Neuronal stem cell (in vitro differentiated cells): ENCODE measurements at regions not wholly inside any gene's neighbourhood (a gene's known extent, or its start where the extent isn't known, plus 50 kb on each side); places are given as distances from the start of the nearest gene placed in this dataset.
A peak's percentile ranks its signal among the peaks of the same experiment; 100 is the strongest.

ENCODE experiments used
- DNase-seq: peaks from one replicate; pipeline ENCODE4 v3.0.0-alpha.2; 2013; ENCODE audit warnings: low spot score
- H2AFZ ChIP-seq: one replicate; pipeline ENCODE4 v1.6.1; 2013; ENCODE audit warnings: mild to moderate bottlenecking, low read length, inconsistent platforms
- H2AK5ac ChIP-seq: 2 replicates; pipeline ENCODE4 v1.6.1; 2013; ENCODE audit warnings: low read depth, mild to moderate bottlenecking, inconsistent platforms, low read length, moderate library complexity, mixed read lengths
- H2BK120ac ChIP-seq: 2 replicates; pipeline ENCODE4 v1.6.1; 2013; ENCODE audit warnings: low read depth, mild to moderate bottlenecking, inconsistent platforms, low read length, moderate library complexity, mixed read lengths
- H2BK12ac ChIP-seq: one replicate; pipeline ENCODE4 v1.6.1; 2013; ENCODE audit warnings: low read length, inconsistent platforms
- H2BK15ac ChIP-seq: 2 replicates; pipeline ENCODE4 v1.6.1; 2013; ENCODE audit warnings: mild to moderate bottlenecking, low read length, inconsistent platforms, mixed read lengths
- H2BK5ac ChIP-seq: one replicate; pipeline ENCODE4 v1.6.1; 2013; ENCODE audit warnings: inconsistent platforms, mild to moderate bottlenecking, low read length, moderate library complexity
- H3K14ac ChIP-seq: one replicate; pipeline ENCODE4 v1.6.1; 2013; ENCODE audit warnings: low read length, inconsistent platforms
- H3K18ac ChIP-seq: 2 replicates; pipeline ENCODE4 v1.6.1; 2013; ENCODE audit warnings: low read length, inconsistent platforms
- H3K23ac ChIP-seq: 2 replicates; pipeline ENCODE4 v1.6.1; 2013; ENCODE audit warnings: low read depth, mild to moderate bottlenecking, mixed read lengths, low read length, inconsistent platforms; ENCODE audit not compliant: poor library complexity
- H3K27ac ChIP-seq: replicated peaks from 3 replicates; pipeline ENCODE4 v1.5.1; 2013; ENCODE audit warnings: low read length, inconsistent platforms
- H3K27me3 ChIP-seq, 3 experiments: 2 replicates each; pipeline ENCODE4 v1.6.1; 2013; ENCODE audit warnings: low read length in 3 of 3, mild to moderate bottlenecking in 2 of 3, inconsistent platforms in 1 of 3, low read depth in 1 of 3, mixed read lengths in 1 of 3, moderate library complexity in 1 of 3; ENCODE audit not compliant: control insufficient read depth in 3 of 3, insufficient read depth in 3 of 3
- H3K36me3 ChIP-seq, 2 donors: replicated peaks in 1 of 2; 2 replicates each; pipeline ENCODE4 v1.6.1; 2013; ENCODE audit warnings: low read length in 2 of 2; ENCODE audit not compliant: control insufficient read depth in 2 of 2, insufficient read depth in 2 of 2
- H3K4ac ChIP-seq: 2 replicates; pipeline ENCODE4 v1.6.1; 2013; ENCODE audit warnings: inconsistent platforms, mild to moderate bottlenecking, low read length, moderate library complexity
- H3K4me1 ChIP-seq, 2 donors: 1 replicate in 1 of 2; 2 replicates in 1 of 2; pipeline ENCODE4 v1.6.1; 2013; ENCODE audit warnings: low read length in 2 of 2, low read depth in 1 of 2; ENCODE audit not compliant: control insufficient read depth in 2 of 2, insufficient read depth in 1 of 2
- H3K4me2 ChIP-seq: one replicate; pipeline ENCODE4 v1.6.1; 2013; ENCODE audit warnings: mild to moderate bottlenecking, low read length, inconsistent platforms; ENCODE audit not compliant: insufficient read depth, poor library complexity, severe bottlenecking
- H3K4me3 ChIP-seq, 2 donors: 2 replicates each; pipeline ENCODE4 v1.5.1; 2013; ENCODE audit warnings: low read length in 2 of 2, mild to moderate bottlenecking in 2 of 2, inconsistent platforms in 1 of 2, moderate library complexity in 1 of 2
- H3K79me1 ChIP-seq: one replicate; pipeline ENCODE4 v1.6.1; 2013; ENCODE audit warnings: low read depth, mild to moderate bottlenecking, inconsistent platforms, low read length, moderate library complexity
- H3K9ac ChIP-seq: one replicate; pipeline ENCODE4 v1.6.1; 2013; ENCODE audit warnings: mild to moderate bottlenecking, low read depth, low read length, inconsistent platforms; ENCODE audit not compliant: poor library complexity
- H3K9me3 ChIP-seq, 2 donors: replicated peaks in 1 of 2; 2 replicates each; pipeline versions ENCODE3 to v1.6.1; 2013; ENCODE audit warnings: low read length in 2 of 2, mild to moderate bottlenecking in 2 of 2, inconsistent platforms in 1 of 2, low read depth in 1 of 2, mixed read lengths in 1 of 2, moderate library complexity in 1 of 2; ENCODE audit not compliant: control insufficient read depth in 2 of 2, insufficient read depth in 1 of 2
- H4K8ac ChIP-seq: one replicate; pipeline ENCODE4 v1.6.1; 2013; ENCODE audit warnings: low read depth, mild to moderate bottlenecking, inconsistent platforms, low read length, moderate library complexity
- H4K91ac ChIP-seq: one replicate; pipeline ENCODE4 v1.6.1; 2013; ENCODE audit warnings: low read length, low read depth, mild to moderate bottlenecking, inconsistent platforms; ENCODE audit not compliant: poor library complexity
- WGBS, 2 donors: extraction: QIAGEN DNeasy Blood & Tissue Kit; methylation state at CpG; one replicate each; pipeline ENCODE4 v1.1.7; 2013; ENCODE audit warnings: missing lambda C conversion rate in 2 of 2, mixed read lengths in 1 of 2; ENCODE audit not compliant: insufficient read length in 2 of 2, insufficient replicate concordance in 1 of 2; ENCODE audit errors: extremely low coverage in 2 of 2; 5-methylcytosine and 5-hydroxymethylcytosine counted together

- H3K23ac ChIP-seq, result no peak overlapping the region
- no peak overlapping the region for H3K27ac ChIP-seq
- no peak for DNase-seq
- H3K18ac ChIP-seq, result no peak overlapping the region
- no peak overlapping the region for H2BK12ac ChIP-seq
- no peak overlapping the region for H4K91ac ChIP-seq
- H3K4ac ChIP-seq, result no peak overlapping the region
- peak overlapping the region; percentile 26 for H2BK120ac ChIP-seq
- H3K9me3 ChIP-seq, result no peaks in the 10 kb centered on the region
- H2AFZ ChIP-seq, result no peak overlapping the region
- H3K36me3 ChIP-seq, result no peaks in the 10 kb centered on the region
- no peaks in the 10 kb centered on the region for H3K79me1 ChIP-seq
- WGBS, 2 donors, result no CpG with 5 or more reads among the region's 4 CpGs
- no peak overlapping the region for H4K8ac ChIP-seq
- no peak overlapping the region for H2BK15ac ChIP-seq
- H3K27me3 ChIP-seq, result no peaks in the 10 kb centered on the region
- H2BK5ac ChIP-seq, result no peak overlapping the region
- H3K4me1 ChIP-seq, result no peaks in the 10 kb centered on the region
- no peak overlapping the region for H3K4me3 ChIP-seq
- no peak overlapping the region for H3K9ac ChIP-seq
- H3K14ac ChIP-seq, result no peak overlapping the region
- no peak overlapping the region for H3K4me2 ChIP-seq
- H2AK5ac ChIP-seq, result no peak overlapping the region
Measured at GRCh38 chr21:35663856-35664606, 396.3 kb downstream of the SETD4 start.

GRCh38 chr21:35658242-35658641 lies 402.1 kb downstream of the SETD4 start:
- Histone ChIP-seq H3K27me3 (no peaks in the 10 kb centered on the region), H2AK5ac (no peak overlapping the region), H3K4me3 (no peak overlapping the region), H3K23ac (no peak overlapping the region), H2BK120ac (no peak overlapping the region), H3K27ac (no peak overlapping the region), H3K18ac (no peak overlapping the region), H2AFZ (no peak overlapping the region), H2BK5ac (no peak overlapping the region), H3K4ac (no peak overlapping the region), H3K4me2 (no peak overlapping the region), H2BK15ac (no peak overlapping the region), H3K9me3 (peaks cover 0 to 2% of the 10 kb centered on the region in 2 donors), H2BK12ac (no peak overlapping the region), H4K91ac (no peak overlapping the region), H3K36me3 (no peaks in the 10 kb centered on the region), H3K9ac (no peak overlapping the region), H3K79me1 (no peaks in the 10 kb centered on the region), H3K4me1 (no peaks in the 10 kb centered on the region), H4K8ac (no peak overlapping the region), H3K14ac (no peak overlapping the region)
- no CpG with 5 or more reads among the region's 3 CpGs for WGBS, 2 donors
- no peak for DNase-seq

- no peaks in the 10 kb centered on the region for H3K27me3 ChIP-seq
- no peak for DNase-seq
- H3K36me3 ChIP-seq, result no peaks in the 10 kb centered on the region
- H3K4ac ChIP-seq, result no peak overlapping the region
- H3K9me3 ChIP-seq, result peaks cover 0 to 2% of the 10 kb centered on the region in 2 donors
- H3K27ac ChIP-seq, result no peak overlapping the region
- no peaks in the 10 kb centered on the region for H3K79me1 ChIP-seq
- H2BK120ac ChIP-seq, result no peak overlapping the region
- peaks cover 0 to 4% of the 10 kb centered on the region in 2 donors for H3K4me1 ChIP-seq
- WGBS, 2 donors, result no CpG with 5 or more reads among the region's 2 CpGs
- H4K8ac ChIP-seq, result no peak overlapping the region
- H3K18ac ChIP-seq, result no peak overlapping the region
- no peak overlapping the region for H2BK15ac ChIP-seq
- H2BK5ac ChIP-seq, result no peak overlapping the region
- H4K91ac ChIP-seq, result no peak overlapping the region
- H3K9ac ChIP-seq, result no peak overlapping the region
- no peak overlapping the region for H3K4me3 ChIP-seq
- no peak overlapping the region for H2BK12ac ChIP-seq
- no peak overlapping the region for H3K23ac ChIP-seq
- H2AK5ac ChIP-seq, result no peak overlapping the region
- no peak overlapping the region for H3K4me2 ChIP-seq
- H3K14ac ChIP-seq, result no peak overlapping the region
- no peak overlapping the region for H2AFZ ChIP-seq
Measured at GRCh38 chr21:35652872-35653271, 407.5 kb downstream of the SETD4 start.

- no peak overlapping the region for H3K4me2 ChIP-seq
- H3K36me3 ChIP-seq, result no peaks in the 10 kb centered on the region
- WGBS, 2 donors, result no CpG with 5 or more reads among the region's 2 CpGs
- no peaks in the 10 kb centered on the region for H3K79me1 ChIP-seq
- no peak overlapping the region for H2BK15ac ChIP-seq
- peaks cover 0 to 4% of the 10 kb centered on the region in 2 donors for H3K4me1 ChIP-seq
- H3K14ac ChIP-seq, result no peak overlapping the region
- no peak overlapping the region for H3K4me3 ChIP-seq
- no peak overlapping the region for H2BK120ac ChIP-seq
- H3K9ac ChIP-seq, result no peak overlapping the region
- H2BK5ac ChIP-seq, result no peak overlapping the region
- no peak overlapping the region for H4K91ac ChIP-seq
- H3K4ac ChIP-seq, result no peak overlapping the region
- no peak overlapping the region for H4K8ac ChIP-seq
- H3K18ac ChIP-seq, result no peak overlapping the region
- no peaks in the 10 kb centered on the region for H3K27me3 ChIP-seq
- no peak overlapping the region for H2BK12ac ChIP-seq
- no peak overlapping the region for H3K23ac ChIP-seq
- no peak overlapping the region for H2AK5ac ChIP-seq
- H3K27ac ChIP-seq, result no peak overlapping the region
- peaks cover 0 to under 1% of the 10 kb centered on the region in 2 donors for H3K9me3 ChIP-seq
- H2AFZ ChIP-seq, result no peak overlapping the region
- DNase-seq, result no peak
Measured at GRCh38 chr21:35652196-35652595, 408.1 kb downstream of the SETD4 start.
